DMS53 treated with DMSO at 0.1 percent for 48 hours (cell line): ENCODE measurements at regions not wholly inside any gene's neighbourhood (a gene's known extent, or its start where the extent isn't known, plus 50 kb on each side); places are given as distances from the start of the nearest gene placed in this dataset.

Experiments used
- DNase-seq: peaks from one replicate; lab custom pipeline; 2025; ENCODE audit not compliant: unreplicated experiment; lab: John Stamatoyannopoulos, UW

DNA sequence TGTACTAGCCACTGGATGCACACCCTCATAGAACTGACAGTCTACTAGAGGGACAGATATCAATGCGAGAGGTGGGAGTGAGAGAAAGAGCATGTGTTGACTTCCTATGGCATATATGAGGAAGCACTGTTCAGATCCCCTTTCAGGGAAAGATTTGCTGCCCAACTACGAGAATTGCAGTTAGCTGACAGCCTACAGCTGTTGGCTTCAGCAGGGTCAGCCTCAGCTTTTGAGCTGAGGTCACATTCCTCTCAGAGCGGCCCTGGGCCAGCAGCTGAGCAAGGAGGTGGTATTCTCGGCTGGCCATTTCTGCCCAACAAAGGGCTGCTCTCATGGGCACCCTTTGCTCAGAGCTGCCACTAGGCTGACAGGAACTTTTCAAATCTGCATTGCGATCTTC is 580.2 kb downstream of the MID1IP1 start:
- DNase-seq = no peak

- DNase-seq = no peak
Observed at GRCh38 chrX:39384996-39385395, 583.7 kb downstream of the MID1IP1 start.

- DNase-seq = no peak
Observed at GRCh38 chrX:39388730-39389129, 587.5 kb downstream of the MID1IP1 start.

DNA sequence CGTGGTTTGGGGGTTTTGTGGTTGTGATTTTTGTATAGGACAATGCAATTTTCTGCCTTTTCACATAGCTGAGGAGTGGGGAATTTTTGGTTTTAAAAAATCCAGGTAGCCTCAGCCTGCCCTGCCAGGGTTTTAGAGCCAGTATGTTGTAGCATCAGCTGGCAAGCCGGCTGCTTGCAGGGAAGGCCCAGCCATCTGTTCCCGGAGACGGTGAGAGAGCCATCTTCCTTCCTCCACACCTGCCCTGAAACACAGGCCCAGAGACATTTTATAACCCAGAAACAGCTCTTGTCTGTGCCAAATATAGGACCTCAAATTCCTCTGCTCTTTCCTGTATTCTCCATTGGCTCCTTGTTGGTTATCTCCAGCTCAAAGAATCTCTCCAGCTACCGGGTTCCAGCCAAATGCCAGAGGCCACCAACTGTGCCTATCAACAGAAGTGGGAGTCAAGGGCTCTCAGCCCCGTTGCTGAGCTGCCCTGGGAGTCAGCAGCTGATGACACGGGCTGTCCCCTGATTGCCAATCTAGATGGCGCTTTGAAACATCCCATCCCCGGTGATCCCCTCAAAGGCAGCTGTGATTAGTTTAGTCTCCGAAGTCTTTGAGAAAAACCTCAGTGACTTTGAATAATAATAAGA is 595.2 kb downstream of the MID1IP1 start:
- DNase-seq = peak; percentile 65

DNA sequence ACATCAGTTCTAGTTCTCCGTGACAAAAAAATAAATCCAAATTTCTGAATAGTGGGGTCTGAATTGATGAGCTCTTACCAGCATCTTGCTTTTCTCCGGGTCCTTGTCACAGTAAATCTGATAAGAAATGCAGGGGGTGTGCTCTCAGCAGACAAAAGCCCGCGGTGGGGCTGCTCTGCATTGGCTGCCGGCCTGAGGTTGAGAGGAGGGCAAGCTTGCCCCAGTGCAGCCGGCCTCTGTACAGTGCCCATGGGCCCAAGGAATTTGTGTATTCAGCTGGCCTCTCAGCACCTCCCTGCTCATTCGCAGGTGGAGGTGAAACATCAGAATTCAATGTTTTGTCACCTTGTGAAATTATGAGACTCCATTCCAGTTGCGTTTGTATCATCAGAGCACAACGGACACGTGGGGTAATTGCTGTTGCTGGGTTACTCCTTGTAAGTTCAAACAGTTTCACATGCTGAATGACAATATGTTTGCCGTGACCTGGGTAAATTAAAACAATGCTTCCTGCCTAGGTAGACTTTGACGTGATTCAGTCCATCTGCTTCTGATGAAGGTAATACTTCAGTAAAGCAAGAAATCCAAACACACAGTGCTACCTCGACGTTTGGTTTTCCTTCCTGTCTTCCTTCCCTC is 596.4 kb downstream of the MID1IP1 start:
- peak; percentile 88 for DNase-seq

GRCh38 chrX:39398215-39398962 is 597.1 kb downstream of the MID1IP1 start:
- DNase-seq = no peak

DNA sequence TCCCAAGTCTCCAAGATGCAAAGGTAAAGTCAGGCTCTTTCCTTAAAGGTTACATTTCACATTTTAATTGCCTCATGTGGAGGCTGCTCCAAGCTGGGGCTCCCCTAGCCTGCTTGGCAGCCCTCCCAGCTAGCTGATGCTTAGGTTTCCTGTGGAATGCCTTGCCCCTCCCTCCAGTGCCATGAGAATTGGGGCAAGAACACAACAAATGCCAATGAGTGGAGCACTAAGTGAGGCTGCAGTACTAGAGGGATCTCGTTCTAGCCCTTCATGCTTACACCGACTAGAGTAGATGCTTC is 597.7 kb downstream of the MID1IP1 start:
- DNase-seq = no peak

- no peak for DNase-seq
Observed at GRCh38 chrX:39399387-39399786, 598.1 kb downstream of the MID1IP1 start.

- DNase-seq = no peak
Observed at GRCh38 chrX:39401483-39402110, 600.3 kb downstream of the MID1IP1 start.

DNA sequence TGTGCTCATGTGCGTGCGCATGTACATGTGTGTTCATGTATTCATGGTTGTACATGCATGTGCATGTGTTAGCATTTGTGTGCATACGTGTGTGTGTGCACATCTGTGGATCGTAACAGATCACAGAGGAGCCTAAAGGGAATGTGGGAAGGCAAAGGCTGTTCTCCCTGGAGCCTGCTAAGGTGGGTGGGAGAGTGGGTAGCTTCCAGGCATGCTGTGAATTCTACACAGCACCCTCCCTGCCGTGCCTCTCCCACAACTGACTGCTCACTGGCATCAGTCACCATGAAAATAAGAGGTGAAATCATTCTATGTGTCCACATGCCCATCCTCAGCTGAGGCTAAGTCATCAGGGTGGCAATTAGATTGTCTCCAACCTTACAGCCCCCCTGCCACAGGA is 600.9 kb downstream of the MID1IP1 start:
- DNase-seq = no peak

GRCh38 chrX:39406799-39407198 is 605.5 kb downstream of the MID1IP1 start:
- no peak for DNase-seq

DNA sequence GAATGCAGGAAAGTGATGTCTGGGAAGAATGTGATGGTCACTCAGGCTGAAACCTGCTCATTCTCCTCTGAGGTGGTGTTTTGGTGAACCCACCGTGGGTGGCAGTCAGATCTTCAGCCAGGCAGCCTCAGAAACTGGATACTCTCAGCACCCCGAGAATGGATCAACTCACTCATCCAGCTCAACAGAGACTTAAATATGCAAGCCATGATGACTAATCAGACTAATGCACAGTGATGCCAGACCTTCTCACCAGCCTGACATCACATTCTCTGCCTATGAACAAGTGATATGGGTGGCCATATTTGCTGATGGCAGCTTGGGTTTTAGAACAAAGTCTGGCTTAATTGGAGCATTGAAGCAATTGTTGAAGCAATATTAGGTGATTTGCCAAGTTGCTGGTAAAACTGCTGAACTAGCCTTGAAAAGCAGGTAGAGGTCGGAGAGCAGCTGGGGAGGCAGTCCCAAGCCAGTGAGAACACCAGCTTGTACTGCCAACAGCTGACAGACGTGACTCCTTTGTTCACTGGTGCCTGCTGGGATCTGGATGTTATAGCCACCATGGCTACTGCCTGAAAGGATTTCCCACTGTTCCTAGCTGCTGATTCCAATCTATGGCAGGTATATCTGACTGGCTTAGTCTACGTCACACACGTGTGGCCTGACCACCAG is 608.1 kb downstream of the MID1IP1 start:
- DNase-seq = no peak

DNA sequence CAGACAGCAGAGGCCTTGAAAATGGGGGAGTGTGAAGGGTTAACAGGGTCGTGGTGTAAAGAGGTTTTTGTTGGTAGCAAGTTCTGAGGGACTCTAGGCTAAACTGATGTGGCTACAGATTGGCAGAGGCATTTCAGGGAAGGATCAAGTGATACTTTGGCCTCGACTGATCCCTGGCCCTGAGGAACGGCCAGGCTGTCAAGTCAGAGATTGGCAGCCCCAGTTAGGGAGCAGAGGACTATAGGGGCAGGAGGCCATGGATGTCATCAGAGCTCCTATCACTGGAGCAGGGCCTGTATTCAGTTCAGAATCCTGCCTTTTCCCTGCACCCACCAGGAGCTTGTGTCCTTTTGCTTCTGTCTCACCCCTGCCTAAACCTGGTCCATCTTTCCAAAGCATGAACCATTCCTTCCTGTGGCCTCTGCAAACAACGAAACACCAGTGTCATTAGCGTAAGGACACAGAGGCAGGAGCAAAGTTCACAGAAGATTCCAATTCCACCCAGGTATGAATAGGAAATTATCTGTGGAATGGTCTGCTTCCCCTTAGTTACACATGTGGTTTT is 613.1 kb downstream of the MID1IP1 start:
- DNase-seq = no peak

GRCh38 chrX:39416547-39417260 is 615.4 kb downstream of the MID1IP1 start:
- no peak for DNase-seq

DNA sequence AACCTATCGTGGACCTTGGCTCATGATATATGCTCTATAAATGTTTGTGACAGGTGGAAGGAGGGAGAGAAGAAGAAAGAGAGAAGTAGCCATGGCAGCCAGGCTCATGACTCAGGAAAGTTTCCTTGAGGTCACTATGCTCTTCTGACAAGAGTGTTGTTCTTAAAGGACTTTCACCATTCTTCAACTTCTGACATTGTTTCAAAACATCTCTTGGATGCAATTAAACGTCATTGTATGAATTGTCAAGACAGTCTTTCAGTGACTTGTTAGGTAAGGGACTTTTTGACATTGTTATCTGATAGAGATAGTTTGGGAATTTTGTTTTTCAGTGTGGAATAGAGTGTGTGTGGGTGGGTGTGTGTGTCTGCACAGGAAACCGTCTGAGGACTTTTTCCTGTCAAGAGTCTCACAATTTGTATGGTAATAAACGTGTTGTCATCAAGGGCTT is 617.0 kb downstream of the MID1IP1 start:
- DNase-seq = no peak

DNA sequence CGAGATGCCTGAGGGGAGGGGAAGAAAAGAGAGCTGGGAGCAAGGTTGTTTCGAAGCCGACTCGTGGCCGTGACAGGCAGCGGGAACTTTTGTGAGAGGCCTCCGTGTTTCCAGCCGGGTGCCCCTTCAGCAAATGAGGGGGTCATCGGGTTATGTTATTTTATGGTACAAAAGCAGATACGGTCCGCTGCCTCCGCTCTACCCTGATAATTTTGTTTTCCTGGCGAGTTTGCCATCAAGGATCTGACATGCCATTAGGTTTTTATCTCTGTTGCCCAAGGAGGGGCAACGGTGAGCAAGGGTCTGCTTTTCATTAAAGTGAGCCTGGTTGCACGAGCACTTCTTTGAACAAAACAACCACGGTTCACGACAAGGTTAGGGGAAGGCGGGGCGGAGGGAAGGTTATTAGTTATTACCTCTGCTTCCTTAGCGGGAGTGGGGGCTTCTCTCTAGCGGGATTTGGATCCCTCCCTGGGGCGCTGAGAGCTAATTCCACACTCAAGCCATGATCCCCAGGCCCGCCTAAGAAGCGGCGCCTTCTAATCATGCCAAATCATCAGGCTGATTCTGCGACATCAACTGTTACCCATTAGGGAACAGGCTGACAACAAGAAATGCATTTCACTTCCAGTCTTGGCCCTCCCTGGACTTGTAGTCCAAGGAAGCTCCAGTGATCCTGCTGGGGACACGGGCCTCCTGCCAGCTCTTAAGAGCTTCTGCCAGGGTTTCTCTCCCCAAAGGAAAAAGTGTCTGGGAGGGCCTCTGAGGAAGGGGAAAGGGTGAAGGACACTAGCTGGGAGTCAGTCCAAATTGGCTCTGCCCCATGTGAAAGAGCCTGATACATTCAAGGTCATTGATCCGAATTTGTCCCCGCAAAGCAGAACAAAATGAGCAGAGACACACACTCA is 617.7 kb downstream of the MID1IP1 start:
- no peak for DNase-seq

DNA sequence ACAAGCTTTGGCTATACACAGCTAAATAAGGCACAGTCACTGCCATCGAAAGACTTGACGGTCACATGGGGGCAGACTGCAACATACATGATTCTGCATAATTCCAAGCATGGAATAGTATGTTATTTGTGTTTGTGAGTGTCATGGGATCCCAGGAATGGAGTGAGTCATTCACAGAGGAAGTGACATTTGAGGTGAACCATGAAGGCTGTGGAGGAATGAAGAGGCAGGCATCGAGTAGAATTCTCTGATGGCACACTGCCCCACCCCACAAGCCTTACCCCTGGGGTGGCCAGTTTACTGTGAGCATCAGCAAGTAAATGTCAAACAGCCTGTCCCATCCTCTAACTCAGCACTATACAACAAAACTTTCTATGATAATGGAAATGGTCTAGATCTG is 619.7 kb downstream of the MID1IP1 start:
- no peak for DNase-seq

GRCh38 chrX:39425124-39425806 is 624.0 kb downstream of the MID1IP1 start:
- no peak for DNase-seq

DNA sequence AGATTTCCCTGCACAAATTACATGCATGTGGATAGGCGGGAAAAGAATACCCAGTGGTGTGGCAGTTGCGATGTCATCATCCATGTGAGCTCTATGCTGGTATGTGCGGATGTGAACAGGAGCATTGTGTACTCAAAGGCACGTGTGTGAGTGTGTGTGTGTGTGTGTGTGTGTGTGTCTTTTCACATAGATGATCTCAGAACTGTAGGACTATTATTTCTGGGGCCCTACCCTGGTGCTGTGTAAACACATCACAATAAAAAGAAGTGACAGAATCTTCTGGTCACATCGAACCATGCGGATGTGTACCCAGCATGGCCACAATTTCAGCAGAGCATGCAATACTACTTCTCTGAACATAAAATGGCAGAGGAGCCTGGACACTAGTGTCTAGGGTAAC is 624.8 kb downstream of the MID1IP1 start:
- DNase-seq = no peak
